ENCODE measurements at regions not wholly inside any gene's neighbourhood (a gene's known extent, or its start where the extent isn't known, plus 50 kb on each side); places are given as distances from the start of the nearest gene placed in this dataset.
"Not testable (repeated sequence)": the region's sequence is repeated elsewhere in the genome, so short reads cannot be mapped to it uniquely, and the experiment has no call there.

DNA sequence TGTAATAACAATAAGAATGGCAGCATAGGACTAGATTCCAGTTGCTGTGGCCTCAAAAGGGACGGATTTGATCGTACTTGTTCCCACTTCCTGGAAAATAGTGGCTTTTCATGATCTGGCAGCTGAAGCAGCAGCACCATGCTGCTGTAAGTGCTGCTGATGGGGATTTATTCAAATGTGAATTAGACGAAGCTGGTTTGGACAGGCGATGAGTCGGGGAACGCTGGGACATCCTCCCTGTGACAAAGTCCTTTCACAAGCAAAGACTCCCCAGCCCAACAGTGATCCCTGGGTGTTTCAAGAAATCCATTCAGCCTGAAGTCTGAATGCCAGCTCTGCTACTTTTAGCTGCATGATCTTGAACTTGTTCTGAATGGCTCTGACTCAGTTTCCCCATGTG lies 88.6 kb upstream of the XYLT1 start:
- H3K9me3 ChIP-seq (ENCODE audit: control insufficient read depth, low read length, poor library complexity, severe bottlenecking): no peaks in the 10 kb centered on the region
- ATAC-seq: no peak
- Mint-ChIP-seq H3K27ac (no peak overlapping the region), H3K4me3 (no peak overlapping the region), H3K27me3 (peaks cover 66% of the 10 kb centered on the region), H3K4me1 (peaks cover 5% of the 10 kb centered on the region), H3K36me3 (ENCODE audit: low read depth) (no peaks in the 10 kb centered on the region)
- DNase-seq: no peak

DNA sequence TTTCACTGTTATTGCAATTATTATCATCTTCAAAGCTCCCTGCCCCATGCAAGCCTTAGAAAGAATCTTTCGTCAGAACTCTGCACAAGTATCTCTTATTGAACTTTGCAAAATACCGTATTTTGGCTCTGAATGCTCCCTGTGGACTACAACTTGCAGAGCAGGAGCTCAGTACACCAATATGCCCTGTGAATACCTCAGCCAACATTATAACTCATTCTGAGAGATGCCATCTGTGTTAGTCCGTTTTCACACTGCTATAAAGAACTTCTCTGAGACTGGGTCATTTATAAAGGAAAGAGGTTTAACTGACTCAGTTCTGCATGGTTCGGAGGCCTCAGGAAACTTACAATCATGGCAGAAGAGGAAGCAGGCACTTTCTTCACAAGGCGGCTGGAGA lies 87.2 kb upstream of the XYLT1 start:
- no peaks in the 10 kb centered on the region for H3K36me3 Mint-ChIP-seq (ENCODE audit: low read depth)
- H3K4me1 Mint-ChIP-seq: peaks cover 6% of the 10 kb centered on the region
- ATAC-seq (no peak), DNase-seq (no peak)
- H3K4me3 Mint-ChIP-seq: no peak overlapping the region
- H3K27me3 Mint-ChIP-seq: peaks cover 68% of the 10 kb centered on the region
- no peaks in the 10 kb centered on the region for H3K9me3 ChIP-seq (ENCODE audit: control insufficient read depth, low read length, poor library complexity, severe bottlenecking)
- no peak overlapping the region for H3K27ac Mint-ChIP-seq

DNA sequence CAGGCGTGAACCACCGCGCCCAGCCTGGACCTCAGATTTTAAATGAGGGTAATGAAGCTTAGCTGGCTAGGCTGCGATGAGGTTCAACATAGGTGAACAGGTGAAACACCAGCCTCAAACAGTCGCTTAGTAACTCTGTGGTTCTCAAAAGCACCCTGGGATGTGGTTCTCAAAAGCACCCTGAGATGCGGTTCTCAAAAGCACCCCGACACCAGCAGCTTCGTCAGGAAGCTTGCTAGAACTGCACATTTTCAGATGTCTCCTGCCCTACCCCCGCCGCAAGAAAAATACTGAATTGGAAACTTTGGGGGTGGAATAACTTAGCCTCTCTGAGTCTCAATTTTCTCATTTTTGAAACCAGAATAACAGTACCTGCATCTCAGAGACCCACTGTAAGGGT lies 86.7 kb upstream of the XYLT1 start:
- peak; percentile 90 for ATAC-seq
- no peak overlapping the region for H3K27ac Mint-ChIP-seq
- H3K4me3 Mint-ChIP-seq: no peak overlapping the region
- no peaks in the 10 kb centered on the region for H3K36me3 Mint-ChIP-seq (ENCODE audit: low read depth)
- H3K9me3 ChIP-seq (ENCODE audit: control insufficient read depth, low read length, poor library complexity, severe bottlenecking): no peaks in the 10 kb centered on the region
- peaks cover 6% of the 10 kb centered on the region for H3K4me1 Mint-ChIP-seq
- peaks cover 68% of the 10 kb centered on the region for H3K27me3 Mint-ChIP-seq
- DNase-seq: no peak

DNA sequence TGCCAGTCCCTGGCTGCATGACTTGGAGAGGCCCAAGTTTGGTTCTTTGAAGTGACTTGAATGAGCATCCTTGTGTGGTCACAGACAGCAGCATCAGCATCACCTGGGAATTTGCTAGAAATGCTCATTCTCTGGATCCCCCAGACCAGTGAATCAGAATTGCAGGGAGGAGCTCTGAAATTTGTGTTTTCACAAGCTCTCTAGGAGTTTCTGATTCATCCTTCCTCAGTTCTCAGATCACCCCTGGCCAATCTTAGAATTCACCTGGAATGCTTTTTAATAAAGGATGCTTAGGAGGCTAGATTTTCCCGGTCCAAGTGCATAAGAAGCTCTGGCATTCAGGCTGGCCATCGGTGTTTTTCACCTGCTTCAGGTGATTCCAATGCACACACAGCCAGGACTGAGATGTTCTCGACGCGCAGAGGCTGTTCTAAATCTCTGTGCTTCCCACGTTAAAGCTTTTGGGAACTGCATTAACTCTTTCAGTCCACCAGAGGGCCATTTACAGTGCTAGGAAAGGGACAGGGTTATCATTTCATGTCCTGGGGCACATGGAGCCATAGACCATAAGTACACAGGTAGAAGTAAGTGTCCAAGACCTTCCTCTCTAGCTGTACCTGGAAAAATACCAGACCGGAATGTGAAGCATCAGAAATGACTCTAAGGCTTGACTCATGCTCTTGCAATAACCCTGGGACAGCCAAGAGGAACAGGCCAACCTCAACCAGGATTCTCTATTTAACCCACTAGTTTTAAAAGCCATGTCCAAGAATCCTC lies 85.7 kb upstream of the XYLT1 start:
- no peak overlapping the region for H3K4me3 Mint-ChIP-seq
- ATAC-seq (no peak), DNase-seq (no peak)
- no peak overlapping the region for H3K27ac Mint-ChIP-seq
- no peaks in the 10 kb centered on the region for H3K36me3 Mint-ChIP-seq (ENCODE audit: low read depth)
- no peaks in the 10 kb centered on the region for H3K9me3 ChIP-seq (ENCODE audit: control insufficient read depth, low read length, poor library complexity, severe bottlenecking)
- H3K4me1 Mint-ChIP-seq: peaks cover 6% of the 10 kb centered on the region
- peaks cover 71% of the 10 kb centered on the region for H3K27me3 Mint-ChIP-seq

DNA sequence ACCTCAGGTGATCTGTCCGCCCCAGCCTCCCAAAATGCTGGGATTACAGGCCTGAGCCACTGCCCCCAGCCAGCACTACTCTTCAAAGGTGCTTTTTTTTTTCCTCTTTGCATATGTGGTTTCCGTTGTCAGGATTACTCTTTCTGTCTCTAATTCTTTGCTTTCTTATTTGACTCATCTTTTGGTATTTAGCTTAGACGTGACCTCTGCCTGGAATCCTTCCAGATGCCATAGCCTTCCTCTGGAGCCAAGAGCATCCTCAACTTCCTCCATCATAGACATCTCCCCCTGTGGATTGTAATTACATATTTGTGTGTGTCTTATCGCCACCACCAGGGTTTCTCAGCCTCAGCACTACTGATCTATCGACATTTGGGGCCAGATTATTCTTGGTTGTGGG lies 84.4 kb upstream of the XYLT1 start:
- no peaks in the 10 kb centered on the region for H3K9me3 ChIP-seq (ENCODE audit: control insufficient read depth, low read length, poor library complexity, severe bottlenecking)
- no peak overlapping the region for H3K27ac Mint-ChIP-seq
- no peaks in the 10 kb centered on the region for H3K36me3 Mint-ChIP-seq (ENCODE audit: low read depth)
- H3K4me1 Mint-ChIP-seq: peaks cover 6% of the 10 kb centered on the region
- H3K4me3 Mint-ChIP-seq: no peak overlapping the region
- ATAC-seq (no peak), DNase-seq (no peak)
- peaks cover 67% of the 10 kb centered on the region for H3K27me3 Mint-ChIP-seq

DNA sequence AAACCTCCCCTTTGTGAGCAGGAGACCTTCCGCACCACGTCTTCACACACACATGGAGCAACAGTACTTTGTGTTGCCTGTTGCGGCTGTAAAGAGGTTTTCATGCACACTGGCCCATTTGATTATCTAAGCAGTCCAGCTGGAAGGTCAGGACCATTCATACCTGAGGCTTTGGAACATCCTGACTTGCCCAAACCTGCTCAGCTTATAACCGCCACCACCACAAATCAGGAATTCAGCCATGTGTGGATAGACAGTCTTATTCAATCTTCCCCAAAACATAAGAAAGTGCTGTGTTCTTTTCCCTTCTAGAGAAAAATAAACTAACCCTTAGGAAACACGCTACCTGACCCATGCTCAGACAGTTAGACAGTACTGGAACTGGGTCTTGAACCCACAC lies 81.6 kb upstream of the XYLT1 start:
- Mint-ChIP-seq H3K4me3 (no peak overlapping the region), H3K4me1 (peaks cover 9% of the 10 kb centered on the region), H3K27ac (no peak overlapping the region), H3K36me3 (ENCODE audit: low read depth) (no peaks in the 10 kb centered on the region), H3K27me3 (peaks cover 46% of the 10 kb centered on the region)
- ATAC-seq (no peak), DNase-seq (no peak)
- no peaks in the 10 kb centered on the region for H3K9me3 ChIP-seq (ENCODE audit: control insufficient read depth, low read length, poor library complexity, severe bottlenecking)

DNA sequence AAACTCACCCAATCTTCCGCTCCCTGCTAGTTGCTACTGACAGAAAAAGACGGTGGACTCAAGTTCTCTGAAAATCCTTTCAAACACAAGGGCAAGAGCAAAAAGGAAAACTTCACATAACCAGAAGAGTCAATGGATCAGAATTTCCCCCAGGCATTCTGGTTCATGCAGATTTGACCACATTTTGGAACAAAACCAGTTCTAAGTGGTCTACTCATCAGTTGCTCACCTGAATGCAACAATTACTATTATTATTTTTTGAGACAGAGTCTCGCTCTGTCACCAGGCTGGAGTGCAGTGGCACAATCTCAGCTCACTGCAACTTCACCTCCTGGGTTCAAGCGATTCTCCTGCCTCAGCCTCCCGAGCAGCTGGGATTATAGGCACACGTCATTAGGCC lies 80.9 kb upstream of the XYLT1 start:
- H3K27me3 Mint-ChIP-seq: peaks cover 40% of the 10 kb centered on the region
- ATAC-seq; H3K4me3 Mint-ChIP-seq; H3K4me1 Mint-ChIP-seq; DNase-seq; H3K9me3 ChIP-seq (ENCODE audit: control insufficient read depth, low read length, poor library complexity, severe bottlenecking); H3K36me3 Mint-ChIP-seq (ENCODE audit: low read depth); H3K27ac Mint-ChIP-seq: not testable (repeated sequence)

DNA sequence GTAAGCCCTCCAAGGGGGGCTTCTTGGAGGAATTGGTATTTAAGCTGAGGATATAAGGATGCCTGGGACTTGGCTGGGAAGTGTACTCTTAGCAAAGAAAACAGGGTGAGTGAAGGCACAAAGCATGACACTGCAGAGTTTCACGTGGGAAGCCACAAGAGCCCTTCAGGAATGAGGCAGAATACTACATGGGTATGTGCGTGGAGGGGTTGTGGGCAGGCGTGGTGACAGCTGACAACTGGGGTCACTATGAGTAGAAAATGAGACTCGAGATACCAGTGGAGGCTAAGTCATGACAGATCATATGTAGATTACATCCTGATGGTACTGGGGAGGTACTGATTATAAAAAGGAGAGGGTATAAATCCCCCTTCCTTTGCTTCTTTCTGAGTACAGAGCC lies 78.1 kb upstream of the XYLT1 start:
- H3K36me3 Mint-ChIP-seq (ENCODE audit: low read depth): no peaks in the 10 kb centered on the region
- DNase-seq (no peak), ATAC-seq (no peak)
- no peak overlapping the region for H3K27ac Mint-ChIP-seq
- peaks cover 24% of the 10 kb centered on the region for H3K27me3 Mint-ChIP-seq
- no peaks in the 10 kb centered on the region for H3K9me3 ChIP-seq (ENCODE audit: control insufficient read depth, low read length, poor library complexity, severe bottlenecking)
- H3K4me3 Mint-ChIP-seq: no peak overlapping the region
- peaks cover 3% of the 10 kb centered on the region for H3K4me1 Mint-ChIP-seq

DNA sequence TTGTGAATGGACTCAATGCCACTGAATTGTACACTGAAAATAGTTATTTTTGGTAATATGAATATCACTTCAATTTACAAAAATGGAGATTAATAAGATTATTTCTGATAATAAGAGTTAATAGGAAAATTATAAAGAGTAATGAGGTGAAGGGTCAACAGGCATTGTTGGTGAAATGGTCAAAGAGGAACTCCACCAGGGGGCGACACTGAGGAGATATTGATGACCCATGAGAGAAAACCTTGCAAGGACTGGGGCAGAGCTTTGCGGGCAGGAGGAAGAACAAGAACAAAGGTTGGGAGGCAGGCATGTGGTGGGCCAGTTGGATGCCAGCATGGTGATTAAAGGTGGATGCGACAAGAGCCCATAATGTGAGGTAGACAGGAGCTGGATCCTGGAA lies 74.0 kb upstream of the XYLT1 start:
- no peak for ATAC-seq
- no peak overlapping the region for H3K27ac Mint-ChIP-seq
- peak in 1 of 3 donors; percentile 12 for DNase-seq
- H3K9me3 ChIP-seq (ENCODE audit: control insufficient read depth, low read length, poor library complexity, severe bottlenecking): no peaks in the 10 kb centered on the region
- H3K27me3 Mint-ChIP-seq: peaks cover 16% of the 10 kb centered on the region
- H3K4me1 Mint-ChIP-seq: peaks cover 3% of the 10 kb centered on the region
- no peak overlapping the region for H3K4me3 Mint-ChIP-seq
- H3K36me3 Mint-ChIP-seq (ENCODE audit: low read depth): no peaks in the 10 kb centered on the region

DNA sequence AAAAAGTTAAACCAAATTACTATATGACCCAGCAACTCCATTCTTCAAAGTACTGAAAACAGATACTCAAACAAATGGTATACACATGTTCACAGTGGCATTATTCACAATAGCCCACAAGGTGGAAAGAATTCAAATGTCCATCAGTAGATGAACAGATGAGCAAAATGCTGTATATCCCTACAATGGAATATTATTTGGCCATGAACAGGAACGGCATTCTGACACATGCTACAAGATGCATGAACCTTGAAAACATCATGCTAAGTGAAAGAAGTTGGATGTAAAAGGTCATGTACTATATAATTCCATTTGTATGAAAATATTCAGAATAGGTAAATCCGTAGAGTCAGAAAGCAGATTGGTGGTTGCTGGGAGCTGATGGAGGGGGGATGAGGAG lies 73.5 kb upstream of the XYLT1 start:
- peaks cover 3% of the 10 kb centered on the region for H3K4me1 Mint-ChIP-seq
- no peak overlapping the region for H3K27ac Mint-ChIP-seq
- no peak overlapping the region for H3K4me3 Mint-ChIP-seq
- ATAC-seq: no peak
- peaks cover 2% of the 10 kb centered on the region for H3K36me3 Mint-ChIP-seq (ENCODE audit: low read depth)
- H3K27me3 Mint-ChIP-seq: peaks cover 21% of the 10 kb centered on the region
- H3K9me3 ChIP-seq (ENCODE audit: control insufficient read depth, low read length, poor library complexity, severe bottlenecking): no peaks in the 10 kb centered on the region
- no peak for DNase-seq

DNA sequence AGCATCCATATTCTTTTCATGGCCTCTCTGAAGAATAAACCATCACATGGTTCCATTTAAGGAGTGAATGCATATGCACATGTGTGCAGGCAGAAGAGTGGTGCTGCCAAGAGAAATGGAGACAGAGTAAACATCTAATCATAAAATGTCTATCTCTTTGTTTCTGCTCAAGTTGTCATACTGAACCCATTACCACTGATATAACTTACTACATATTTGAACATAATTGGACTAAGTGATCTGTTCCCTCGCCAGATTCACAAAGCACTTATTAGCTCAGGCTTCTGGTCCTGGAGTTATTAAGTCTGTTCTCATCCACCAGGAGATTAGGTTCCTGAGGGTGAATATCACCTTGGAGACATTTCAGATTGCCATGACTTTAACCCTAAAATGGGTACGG lies 72.3 kb upstream of the XYLT1 start:
- H3K9me3 ChIP-seq (ENCODE audit: control insufficient read depth, low read length, poor library complexity, severe bottlenecking): no peaks in the 10 kb centered on the region
- Mint-ChIP-seq H3K4me1 (no peaks in the 10 kb centered on the region), H3K27me3 (peaks cover 27% of the 10 kb centered on the region), H3K36me3 (ENCODE audit: low read depth) (peaks cover 2% of the 10 kb centered on the region), H3K27ac (no peak overlapping the region), H3K4me3 (no peak overlapping the region)
- ATAC-seq: no peak
- DNase-seq: no peak

DNA sequence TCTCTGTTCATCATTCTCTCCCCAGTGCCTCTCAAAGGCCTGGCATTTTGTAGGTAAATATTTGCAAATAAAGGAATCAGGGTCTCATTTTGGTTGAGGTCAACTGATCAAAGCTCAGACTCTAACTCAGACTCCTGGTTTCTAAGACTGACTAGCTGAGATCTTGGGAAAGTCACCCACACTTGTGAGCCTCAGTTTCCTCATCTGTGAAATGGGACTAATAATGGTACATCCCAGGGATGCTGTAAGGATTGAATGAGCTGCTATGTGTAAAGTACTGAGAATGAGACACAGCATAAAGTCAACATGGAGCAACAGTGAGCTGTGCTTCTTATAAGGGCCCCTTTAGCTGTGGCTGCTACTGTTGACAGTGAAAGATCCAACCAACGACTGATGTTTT lies 70.6 kb upstream of the XYLT1 start:
- Mint-ChIP-seq H3K4me1 (no peaks in the 10 kb centered on the region), H3K27ac (no peak overlapping the region), H3K36me3 (ENCODE audit: low read depth) (peaks cover 2% of the 10 kb centered on the region), H3K27me3 (peaks cover 34% of the 10 kb centered on the region), H3K4me3 (no peak overlapping the region)
- DNase-seq (no peak), ATAC-seq (no peak)
- no peaks in the 10 kb centered on the region for H3K9me3 ChIP-seq (ENCODE audit: control insufficient read depth, low read length, poor library complexity, severe bottlenecking)

DNA sequence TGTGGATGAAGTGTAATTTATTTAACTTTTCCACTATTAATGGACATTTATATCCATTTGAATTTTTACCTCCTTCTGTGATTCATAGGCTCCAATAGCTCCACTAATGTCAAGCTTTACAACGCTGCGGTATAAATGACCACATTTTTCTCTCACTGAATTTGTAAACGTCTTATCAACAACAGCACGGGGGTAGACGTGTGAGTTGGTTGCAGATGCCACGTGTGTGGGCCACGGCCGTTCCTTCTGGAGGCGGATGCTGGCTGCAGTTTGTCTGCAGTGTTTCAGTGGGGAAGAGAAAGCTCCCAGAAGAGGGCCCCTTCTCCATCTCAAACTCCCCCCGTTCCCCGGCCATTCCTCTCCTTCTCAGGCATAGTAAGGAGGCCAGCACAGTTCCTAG lies 68.2 kb upstream of the XYLT1 start:
- Mint-ChIP-seq H3K27me3 (peaks cover 34% of the 10 kb centered on the region), H3K36me3 (ENCODE audit: low read depth) (peaks cover 2% of the 10 kb centered on the region)

DNA sequence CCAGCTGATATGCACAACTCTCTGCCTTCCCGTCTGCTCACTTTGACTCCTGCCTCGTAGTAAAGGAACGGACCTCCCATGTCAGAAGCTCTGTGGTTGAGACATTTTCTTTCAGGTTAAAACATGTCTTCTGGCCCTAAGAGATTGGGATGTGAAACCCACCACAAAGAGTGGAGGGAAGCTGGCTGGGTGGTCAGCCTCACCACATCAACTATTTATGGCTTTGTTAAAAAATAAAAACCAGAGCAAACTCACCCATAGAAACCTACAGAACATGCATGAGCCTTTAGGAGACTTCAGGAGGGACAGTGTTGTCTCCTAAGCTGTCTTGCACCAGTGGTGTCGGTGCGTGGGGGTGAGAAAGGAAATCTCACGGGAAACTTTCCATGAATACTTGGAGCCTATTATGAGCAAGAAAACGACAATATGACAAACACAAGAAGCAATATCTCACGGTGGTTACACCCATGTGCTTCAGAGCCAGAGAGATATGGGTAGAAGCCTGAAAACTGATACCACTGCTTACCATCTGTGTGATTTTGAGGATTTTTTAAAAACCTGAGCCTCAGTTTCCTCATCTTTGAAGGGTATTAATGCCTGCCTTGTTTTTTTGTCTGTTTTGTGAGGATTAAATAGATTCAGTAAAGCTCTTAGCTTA lies 61.7 kb upstream of the XYLT1 start:
- no peak overlapping the region for H3K27ac Mint-ChIP-seq
- H3K4me3 Mint-ChIP-seq: no peak overlapping the region
- no peak for ATAC-seq
- H3K36me3 Mint-ChIP-seq (ENCODE audit: low read depth): no peaks in the 10 kb centered on the region
- H3K27me3 Mint-ChIP-seq: no peaks in the 10 kb centered on the region
- no peak for DNase-seq
- peaks cover 15% of the 10 kb centered on the region for H3K4me1 Mint-ChIP-seq
- H3K9me3 ChIP-seq (ENCODE audit: control insufficient read depth, low read length, poor library complexity, severe bottlenecking): no peaks in the 10 kb centered on the region

More for the DNA sequence above, 68.2 kb upstream of the XYLT1 start:
- Mint-ChIP-seq H3K4me3 (no peak overlapping the region), H3K4me1 (no peaks in the 10 kb centered on the region), H3K27ac (no peak overlapping the region)
- ATAC-seq: no peak
- H3K9me3 ChIP-seq (ENCODE audit: control insufficient read depth, low read length, poor library complexity, severe bottlenecking): no peaks in the 10 kb centered on the region
- no peak for DNase-seq

All from T-helper 17 cell (primary cell).